Breast epithelium (tissue), 3 donors: ENCODE measurements at regions not wholly inside any gene's neighbourhood (a gene's known extent, or its start where the extent isn't known, plus 50 kb on each side); places are given as distances from the start of the nearest gene placed in this dataset.

ENCODE experiments used
- CTCF ChIP-seq, 3 donors: fragments of 450-650 bp; IDR thresholded peaks; one replicate each; pipeline ENCODE4 v1.5.1; 2016 to 2017; ENCODE audit warnings: antibody characterized with exemption in 3 of 3, mild to moderate bottlenecking in 3 of 3, moderate library complexity in 3 of 3
- POLR2A ChIP-seq: fragments of 450-650 bp; IDR thresholded peaks from one replicate; pipeline ENCODE4 v1.6.1; 2016; ENCODE audit warnings: antibody characterized with exemption, mild to moderate bottlenecking, moderate library complexity
- POLR2AphosphoS5 ChIP-seq, 3 donors: sonication (generic); formaldehyde crosslinking; IDR thresholded peaks; one replicate each; pipeline ENCODE4 v1.6.1; 2017; ENCODE audit warnings: antibody characterized with exemption in 3 of 3

- no peak for TF ChIP-seq POLR2A
- TF ChIP-seq POLR2AphosphoS5 (IDR thresholded peaks at IDR 0.05) = no peak
- TF ChIP-seq CTCF (IDR thresholded peaks at IDR 0.05) = no peak
Measured at GRCh38 chr1:238913210-238913609, 473.2 kb upstream of the CHRM3 start.
